Body of pancreas (tissue), 4 donors: ENCODE measurements at regions not wholly inside any gene's neighbourhood (a gene's known extent, or its start where the extent isn't known, plus 50 kb on each side); places are given as distances from the start of the nearest gene placed in this dataset.

Experiments
- ATAC-seq: fragments of 150-250 bp; one replicate; pipeline ENCODE4 v1.9.1; 2016
- DNase-seq, 4 donors: peaks; one replicate each; pipeline ENCODE4 v3.0.0-alpha.2; 2019
- H3K27ac ChIP-seq, 4 donors: fragments of 200-600 bp; sonication (generic); 1 replicate in 3 of 4; 2 replicates in 1 of 4; pipeline versions ENCODE4 v1.5.1 to v1.6.1; 2016 to 2019; ENCODE audit warnings: mild to moderate bottlenecking in 1 of 4, mixed read lengths in 1 of 4, moderate library complexity in 1 of 4
- H3K27me3 ChIP-seq, 2 donors: fragments of 200-600 bp; sonication (generic); one replicate each; pipeline ENCODE4 v1.6.0; 2016; ENCODE audit warnings: mild to moderate bottlenecking in 1 of 2
- H3K36me3 ChIP-seq, 2 donors: fragments of 200-600 bp; sonication (generic); replicated peaks in 1 of 2; 2 replicates each; pipeline ENCODE4 v1.5.1; 2016; ENCODE audit warnings: low read depth in 2 of 2; ENCODE audit not compliant: insufficient read depth in 1 of 2
- H3K4me1 ChIP-seq: fragments of 200-600 bp; sonication (generic); one replicate; pipeline ENCODE4 v1.6.0; 2016
- H3K4me3 ChIP-seq, 2 donors: fragments of 200-600 bp; sonication (generic); 1 replicate in 1 of 2; 2 replicates in 1 of 2; pipeline ENCODE4 v1.5.1; 2016 to 2019
- H3K9me3 ChIP-seq, 3 donors: fragments of 200-600 bp; sonication (generic); 1 replicate in 2 of 3; 2 replicates in 1 of 3; pipeline ENCODE4 v1.5.1; 2016
- POLR2A ChIP-seq, 3 donors: fragments of 450-650 bp; IDR thresholded peaks; one replicate each; pipeline ENCODE4 v1.6.1; 2016; ENCODE audit warnings: antibody characterized with exemption in 3 of 3, mild to moderate bottlenecking in 2 of 3
- WGBS, 2 donors: methylation state at CpG; one replicate each; pipeline ENCODE4 v1.1.5; 2017; 5-methylcytosine and 5-hydroxymethylcytosine counted together
- intact Hi-C: fragments of 100-400 bp; cut with DNase I; formaldehyde crosslinking; loops from one replicate; pipeline ENCODE4 v1.15.1; 2023
- TF ChIP-seq, protein P1 (sequence below), 7 experiments: fragments of 450-650 bp in 4 of 7; fragments of 200-600 bp in 3 of 7; sonication (generic) in 3 of 7; IDR thresholded peaks; one replicate each; pipeline ENCODE4 v1.5.1; 2016 to 2019; ENCODE audit warnings: antibody characterized with exemption in 7 of 7

- intact Hi-C loops = no loop called here
- no peak overlapping the region for H3K27ac ChIP-seq
- H3K36me3 ChIP-seq = no peaks in the 10 kb centered on the region
- H3K27me3 ChIP-seq = no peaks in the 10 kb centered on the region
- 45 to 46% methylated on average over 3 of the region's 3 CpGs for WGBS, 2 donors
- no peaks in the 10 kb centered on the region for H3K4me1 ChIP-seq
- no peak overlapping the region for H3K4me3 ChIP-seq
- H3K9me3 ChIP-seq = no peaks in the 10 kb centered on the region
- ATAC-seq (no peak), DNase-seq (no peak)
- TF ChIP-seq, protein P1, sequence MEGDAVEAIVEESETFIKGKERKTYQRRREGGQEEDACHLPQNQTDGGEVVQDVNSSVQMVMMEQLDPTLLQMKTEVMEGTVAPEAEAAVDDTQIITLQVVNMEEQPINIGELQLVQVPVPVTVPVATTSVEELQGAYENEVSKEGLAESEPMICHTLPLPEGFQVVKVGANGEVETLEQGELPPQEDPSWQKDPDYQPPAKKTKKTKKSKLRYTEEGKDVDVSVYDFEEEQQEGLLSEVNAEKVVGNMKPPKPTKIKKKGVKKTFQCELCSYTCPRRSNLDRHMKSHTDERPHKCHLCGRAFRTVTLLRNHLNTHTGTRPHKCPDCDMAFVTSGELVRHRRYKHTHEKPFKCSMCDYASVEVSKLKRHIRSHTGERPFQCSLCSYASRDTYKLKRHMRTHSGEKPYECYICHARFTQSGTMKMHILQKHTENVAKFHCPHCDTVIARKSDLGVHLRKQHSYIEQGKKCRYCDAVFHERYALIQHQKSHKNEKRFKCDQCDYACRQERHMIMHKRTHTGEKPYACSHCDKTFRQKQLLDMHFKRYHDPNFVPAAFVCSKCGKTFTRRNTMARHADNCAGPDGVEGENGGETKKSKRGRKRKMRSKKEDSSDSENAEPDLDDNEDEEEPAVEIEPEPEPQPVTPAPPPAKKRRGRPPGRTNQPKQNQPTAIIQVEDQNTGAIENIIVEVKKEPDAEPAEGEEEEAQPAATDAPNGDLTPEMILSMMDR (IDR thresholded peaks at IDR 0.05) = no peak
- TF ChIP-seq POLR2A (IDR thresholded peaks at IDR 0.05) = no peak
Observed at GRCh38 chr5:148012801-148013200, 51.0 kb upstream of the SPINK5 start.

- TF ChIP-seq POLR2A (IDR thresholded peaks at IDR 0.05) = no peak
- TF ChIP-seq, protein P1 (IDR thresholded peaks at IDR 0.05) = no peak
- intact Hi-C loops = no loop called here
- H3K9me3 ChIP-seq = no peaks in the 10 kb centered on the region
- no peak overlapping the region for H3K4me3 ChIP-seq
- H3K27ac ChIP-seq = no peak overlapping the region
- H3K4me1 ChIP-seq = no peaks in the 10 kb centered on the region
- no peak for ATAC-seq
- 73 to 83% methylated on average over 3 of the region's 3 CpGs for WGBS, 2 donors
- H3K36me3 ChIP-seq = no peaks in the 10 kb centered on the region
- H3K27me3 ChIP-seq = no peaks in the 10 kb centered on the region
- no peak for DNase-seq
Observed at GRCh38 chr5:148011398-148012137, 52.2 kb upstream of the SPINK5 start.

GRCh38 chr5:148005788-148006520 is 57.8 kb upstream of the SPINK5 start:
- Histone ChIP-seq H3K27ac (no peak overlapping the region), H3K4me3 (no peak overlapping the region), H3K4me1 (no peaks in the 10 kb centered on the region), H3K27me3 (no peaks in the 10 kb centered on the region), H3K9me3 (peaks cover 0 to 19% (median 0%) of the 10 kb centered on the region in 3 donors), H3K36me3 (no peaks in the 10 kb centered on the region)
- no peak for TF ChIP-seq POLR2A (IDR thresholded peaks at IDR 0.05)
- TF ChIP-seq, protein P1 (IDR thresholded peaks at IDR 0.05) = no peak
- ATAC-seq (no peak), DNase-seq (no peak)
- intact Hi-C loops = no loop called here
- WGBS, 2 donors = 57 to 61% methylated on average over 12 of the region's 12 CpGs

- Histone ChIP-seq H3K36me3 (no peaks in the 10 kb centered on the region), H3K27ac (no peak overlapping the region), H3K9me3 (peaks cover 0 to 28% (median 0%) of the 10 kb centered on the region in 3 donors), H3K27me3 (no peaks in the 10 kb centered on the region), H3K4me3 (no peak overlapping the region), H3K4me1 (no peaks in the 10 kb centered on the region)
- ATAC-seq = no peak
- intact Hi-C loops = no loop called here
- no peak for DNase-seq
- TF ChIP-seq, protein P1 (IDR thresholded peaks at IDR 0.05) = no peak
- no peak for TF ChIP-seq POLR2A (IDR thresholded peaks at IDR 0.05)
Observed at GRCh38 chr5:148003226-148003625, 60.6 kb upstream of the SPINK5 start.
